ENCODE measurements at regions not wholly inside any gene's neighbourhood (a gene's known extent, or its start where the extent isn't known, plus 50 kb on each side); places are given as distances from the start of the nearest gene placed in this dataset.

DNA sequence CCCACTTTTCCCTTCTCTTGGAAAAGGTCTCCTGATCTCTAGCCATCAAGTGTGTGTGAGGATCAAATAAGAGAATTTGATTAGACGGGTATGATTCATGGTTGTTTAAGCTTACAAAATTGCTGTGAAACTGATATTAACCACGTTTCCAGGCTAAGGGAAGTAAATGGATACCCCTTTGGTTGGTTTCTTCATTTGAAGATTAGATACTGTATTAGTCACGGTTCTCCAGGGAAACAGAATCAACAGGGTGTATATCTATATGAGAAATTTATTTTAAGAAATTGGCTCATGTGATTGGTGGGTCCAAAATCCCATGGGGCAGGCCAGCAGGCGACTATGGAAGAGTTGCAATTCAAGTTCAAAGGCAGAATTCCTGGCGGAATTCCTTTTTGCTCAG lies 112.7 kb upstream of the SELENOK start:
- TF ChIP-seq, protein P1, sequence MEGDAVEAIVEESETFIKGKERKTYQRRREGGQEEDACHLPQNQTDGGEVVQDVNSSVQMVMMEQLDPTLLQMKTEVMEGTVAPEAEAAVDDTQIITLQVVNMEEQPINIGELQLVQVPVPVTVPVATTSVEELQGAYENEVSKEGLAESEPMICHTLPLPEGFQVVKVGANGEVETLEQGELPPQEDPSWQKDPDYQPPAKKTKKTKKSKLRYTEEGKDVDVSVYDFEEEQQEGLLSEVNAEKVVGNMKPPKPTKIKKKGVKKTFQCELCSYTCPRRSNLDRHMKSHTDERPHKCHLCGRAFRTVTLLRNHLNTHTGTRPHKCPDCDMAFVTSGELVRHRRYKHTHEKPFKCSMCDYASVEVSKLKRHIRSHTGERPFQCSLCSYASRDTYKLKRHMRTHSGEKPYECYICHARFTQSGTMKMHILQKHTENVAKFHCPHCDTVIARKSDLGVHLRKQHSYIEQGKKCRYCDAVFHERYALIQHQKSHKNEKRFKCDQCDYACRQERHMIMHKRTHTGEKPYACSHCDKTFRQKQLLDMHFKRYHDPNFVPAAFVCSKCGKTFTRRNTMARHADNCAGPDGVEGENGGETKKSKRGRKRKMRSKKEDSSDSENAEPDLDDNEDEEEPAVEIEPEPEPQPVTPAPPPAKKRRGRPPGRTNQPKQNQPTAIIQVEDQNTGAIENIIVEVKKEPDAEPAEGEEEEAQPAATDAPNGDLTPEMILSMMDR (conservative IDR thresholded peaks at IDR 0.05 in 1 of 2, IDR thresholded peaks at IDR 0.05 in 1 of 2; ENCODE audit: extremely low read depth in 1 of 2, insufficient read depth in 1 of 2, low read depth in 1 of 2, low read length in 2 of 2): no peak
- TF ChIP-seq EZH2 (IDR thresholded peaks at IDR 0.05; ENCODE audit: borderline replicate concordance, low read length): no peak

Measured in mammary epithelial cell (primary cell).